GM12891 (cell line): ENCODE measurements at regions not wholly inside any gene's neighbourhood (a gene's known extent, or its start where the extent isn't known, plus 50 kb on each side); places are given as distances from the start of the nearest gene placed in this dataset.

Source experiments
- DNase-seq: peaks from one replicate; pipeline ENCODE4 v3.0.0; 2011; ENCODE audit warnings: low spot score; ENCODE audit not compliant: insufficient read length
- FAIRE-seq: peaks from 2 replicates; lab custom pipeline; 2011; peaks lifted over from hg19 to GRCh38; lab: Jason Lieb, UNC
- PAX5 ChIP-seq: IDR thresholded peaks from 2 replicates; pipeline ENCODE4 v1.6.1; 2011; ENCODE audit warnings: low read length, moderate library complexity, mild to moderate bottlenecking; ENCODE audit not compliant: insufficient read depth, severe bottlenecking
- POLR2A ChIP-seq: IDR thresholded peaks from 2 replicates; pipeline ENCODE4 v1.6.1; 2011; ENCODE audit warnings: low read depth, low read length, control low read depth
- POLR2AphosphoS5 ChIP-seq: IDR thresholded peaks from 2 replicates; pipeline ENCODE4 v1.6.1; 2011; ENCODE audit warnings: low read depth, low read length, control low read depth
- POU2F2 ChIP-seq: IDR thresholded peaks from 2 replicates; pipeline ENCODE4 v1.6.1; 2011; ENCODE audit warnings: low read depth, mild to moderate bottlenecking, control low read depth, low read length, moderate library complexity
- SPI1 ChIP-seq: IDR thresholded peaks from 2 replicates; pipeline ENCODE4 v1.6.1; 2011; ENCODE audit warnings: low read depth, low read length, control low read depth
- TAF1 ChIP-seq: IDR thresholded peaks from 2 replicates; pipeline ENCODE4 v1.6.1; 2011; ENCODE audit warnings: low read depth, low read length, control low read depth

GRCh38 chr5:155088811-155089210 lies 75.3 kb downstream of the KIF4B start:
- no peak for FAIRE-seq
- no peak for TF ChIP-seq SPI1
- TF ChIP-seq POLR2A, result no peak
- TF ChIP-seq TAF1, result no peak
- TF ChIP-seq PAX5, result no peak
- TF ChIP-seq POU2F2, result no peak
- no peak for TF ChIP-seq POLR2AphosphoS5
- no peak for DNase-seq

GRCh38 chr5:155089643-155090042 lies 76.1 kb downstream of the KIF4B start:
- FAIRE-seq, result no peak
- TF ChIP-seq PAX5 (no peak), TAF1 (no peak), POLR2A (no peak), SPI1 (no peak), POU2F2 (no peak), POLR2AphosphoS5 (no peak)
- no peak for DNase-seq

GRCh38 chr5:155091063-155091648 lies 77.6 kb downstream of the KIF4B start:
- DNase-seq, result no peak
- TF ChIP-seq POLR2A (no peak), POU2F2 (no peak), POLR2AphosphoS5 (no peak), TAF1 (no peak), PAX5 (no peak), SPI1 (no peak)
- FAIRE-seq, result no peak

- FAIRE-seq, result no peak
- DNase-seq, result no peak
- TF ChIP-seq SPI1 (no peak), TAF1 (no peak), POLR2A (no peak), POLR2AphosphoS5 (no peak)
Observed at GRCh38 chr5:155091768-155092717, 78.5 kb downstream of the KIF4B start.

GRCh38 chr5:155094455-155094854 lies 80.9 kb downstream of the KIF4B start:
- no peak for TF ChIP-seq POLR2A
- TF ChIP-seq POU2F2, result no peak
- no peak for TF ChIP-seq TAF1
- no peak for TF ChIP-seq SPI1
- TF ChIP-seq POLR2AphosphoS5, result no peak
- TF ChIP-seq PAX5, result no peak
- FAIRE-seq, result no peak
- no peak for DNase-seq

- FAIRE-seq (no peak), DNase-seq (no peak)
- TF ChIP-seq SPI1 (no peak), POLR2AphosphoS5 (no peak), POU2F2 (no peak), TAF1 (no peak), POLR2A (no peak), PAX5 (no peak)
Observed at GRCh38 chr5:155097995-155098394, 84.4 kb downstream of the KIF4B start.

GRCh38 chr5:155098433-155098832 lies 84.9 kb downstream of the KIF4B start:
- TF ChIP-seq POLR2AphosphoS5 (no peak), SPI1 (no peak), TAF1 (no peak)
- DNase-seq (no peak), FAIRE-seq (no peak)

GRCh38 chr5:155101697-155102096 lies 88.1 kb downstream of the KIF4B start:
- FAIRE-seq, result no peak
- DNase-seq, result no peak
- TF ChIP-seq POLR2AphosphoS5, result no peak
- no peak for TF ChIP-seq POU2F2
- no peak for TF ChIP-seq SPI1
- no peak for TF ChIP-seq PAX5
- no peak for TF ChIP-seq POLR2A
- no peak for TF ChIP-seq TAF1

GRCh38 chr5:155103146-155103545 lies 89.6 kb downstream of the KIF4B start:
- DNase-seq (no peak), FAIRE-seq (no peak)
- TF ChIP-seq POU2F2 (no peak), SPI1 (no peak), POLR2A (no peak), PAX5 (no peak), POLR2AphosphoS5 (no peak), TAF1 (no peak)

GRCh38 chr5:155104441-155104840 lies 90.9 kb downstream of the KIF4B start:
- TF ChIP-seq POLR2A (no peak), POU2F2 (no peak), SPI1 (no peak), TAF1 (no peak), PAX5 (no peak), POLR2AphosphoS5 (no peak)
- no peak for FAIRE-seq
- DNase-seq, result no peak
